Ramos (cell line): ENCODE measurements at regions not wholly inside any gene's neighbourhood (a gene's known extent, or its start where the extent isn't known, plus 50 kb on each side); places are given as distances from the start of the nearest gene placed in this dataset.
"Not testable (repeated sequence)": the region's sequence is repeated elsewhere in the genome, so short reads cannot be mapped to it uniquely, and the experiment has no call there.

Source experiments
- in situ Hi-C: fragments of 300-500 bp; cut with MboI; formaldehyde crosslinking; loops from one replicate; pipeline ENCODE4 v1.14.3; 2022; ENCODE audit warnings: low sequenced_read_pairs; ENCODE audit not compliant: unreplicated experiment

GRCh38 chr1:96865731-96866685, 144.4 kb downstream of the PTBP2 start:
- in situ Hi-C loops, result no loop called here

- in situ Hi-C loops, result no loop called here
Measured at GRCh38 chr1:96872757-96873156, 151.2 kb downstream of the PTBP2 start.

- in situ Hi-C loops, result no loop called here
Measured at GRCh38 chr1:96878640-96879039, 157.1 kb downstream of the PTBP2 start.

GRCh38 chr1:96880626-96881025, 159.0 kb downstream of the PTBP2 start:
- in situ Hi-C loops, result no loop called here

GRCh38 chr1:96882096-96882495, 160.5 kb downstream of the PTBP2 start:
- in situ Hi-C loops, result no loop called here

GRCh38 chr1:96886474-96886873, 164.9 kb downstream of the PTBP2 start:
- in situ Hi-C loops, result no loop called here

GRCh38 chr1:96887501-96887900, 165.9 kb downstream of the PTBP2 start:
- in situ Hi-C loops, result no loop called here

- in situ Hi-C loops, result no loop called here
Measured at GRCh38 chr1:96901783-96902363, 180.3 kb downstream of the PTBP2 start.

GRCh38 chr1:96912248-96912647, 190.7 kb downstream of the PTBP2 start:
- in situ Hi-C loops, result no loop called here

GRCh38 chr1:96915701-96916100, 194.1 kb downstream of the PTBP2 start:
- in situ Hi-C loops, result not testable (repeated sequence)

GRCh38 chr1:96918406-96918805, 196.8 kb downstream of the PTBP2 start:
- in situ Hi-C loops, result no loop called here

GRCh38 chr1:96922181-96922580, 200.6 kb downstream of the PTBP2 start:
- in situ Hi-C loops, result no loop called here

GRCh38 chr1:96923753-96924152, 202.2 kb downstream of the PTBP2 start:
- in situ Hi-C loops, result no loop called here

- in situ Hi-C loops, result no loop called here
Measured at GRCh38 chr1:96926176-96926575, 204.6 kb downstream of the PTBP2 start.

- in situ Hi-C loops, result no loop called here
Measured at GRCh38 chr1:96927125-96927524, 205.5 kb downstream of the PTBP2 start.

- in situ Hi-C loops, result no loop called here
Measured at GRCh38 chr1:96931136-96931535, 209.6 kb downstream of the PTBP2 start.

- in situ Hi-C loops, result no loop called here
Measured at GRCh38 chr1:96934282-96934681, 212.7 kb downstream of the PTBP2 start.

GRCh38 chr1:96944432-96945092, 223.0 kb downstream of the PTBP2 start:
- in situ Hi-C loops, result no loop called here

GRCh38 chr1:96945509-96946084, 224.0 kb downstream of the PTBP2 start:
- in situ Hi-C loops, result no loop called here

GRCh38 chr1:96955307-96956012, 233.9 kb downstream of the PTBP2 start:
- in situ Hi-C loops, result no loop called here
